MCF 10A (cell line): ENCODE measurements at regions not wholly inside any gene's neighbourhood (a gene's known extent, or its start where the extent isn't known, plus 50 kb on each side); places are given as distances from the start of the nearest gene placed in this dataset.

Experiments
- BruUV-seq: library from RNA; stranded (reverse); fragments of 400-500 nt; replicated peaks from 2 replicates; lab custom pipeline; 2021; lab: Mats Ljungman, UMichigan
- CTCF ChIA-PET: fragments of 300-600 bp; sonication (Branson Sonifier 250); formaldehyde crosslinking; extraction: SDS; loops from one replicate; lab custom pipeline; 2021; ENCODE audit warnings: antibody characterized with exemption, inconsistent platforms; lab: Yijun Ruan, JAX
- POLR2A ChIA-PET: fragments of 300-600, 350-650 bp; sonication (Branson Sonifier 250); formaldehyde crosslinking; extraction: SDS; loops from one replicate; lab custom pipeline; 2020; ENCODE audit warnings: antibody characterized with exemption, inconsistent platforms; lab: Yijun Ruan, JAX
- DNase-seq: peaks from one replicate; pipeline ENCODE4 v3.0.0-alpha.2; 2018; ENCODE audit not compliant: unreplicated experiment
- H3K27ac Mint-ChIP-seq: one replicate; pipeline ENCODE4 v1.8.0; 2022; ENCODE audit warnings: mild to moderate bottlenecking, low read depth, mixed read lengths; ENCODE audit not compliant: unreplicated experiment
- H3K27me3 Mint-ChIP-seq: one replicate; pipeline ENCODE4 v1.8.0; 2022; ENCODE audit warnings: mixed read lengths; ENCODE audit not compliant: insufficient read depth, unreplicated experiment
- H3K36me3 Mint-ChIP-seq: one replicate; pipeline ENCODE4 v1.8.0; 2022; ENCODE audit warnings: mild to moderate bottlenecking, moderate library complexity, mixed read lengths; ENCODE audit not compliant: insufficient read depth, unreplicated experiment
- H3K4me1 Mint-ChIP-seq: one replicate; pipeline ENCODE4 v1.8.0; 2022; ENCODE audit warnings: mixed read lengths; ENCODE audit not compliant: insufficient read depth, unreplicated experiment
- H3K4me3 Mint-ChIP-seq: one replicate; pipeline ENCODE4 v1.8.0; 2022; ENCODE audit warnings: mild to moderate bottlenecking, moderate library complexity, mixed read lengths; ENCODE audit not compliant: unreplicated experiment
- H3K9me3 Mint-ChIP-seq: one replicate; pipeline ENCODE4 v1.8.0; 2022; ENCODE audit warnings: mixed read lengths; ENCODE audit not compliant: unreplicated experiment
- intact Hi-C: fragments of 100-400 bp; cut with micrococcal nuclease; formaldehyde crosslinking; loops from 2 replicates; pipeline ENCODE4 v1.14.1; 2022
- TF ChIP-seq, protein P1 (sequence below): fragments of 200-600 bp; IDR thresholded peaks from one replicate; pipeline ENCODE4 v1.8.0; 2022; ENCODE audit warnings: antibody characterized with exemption, mild to moderate bottlenecking; ENCODE audit not compliant: unreplicated experiment

DNA sequence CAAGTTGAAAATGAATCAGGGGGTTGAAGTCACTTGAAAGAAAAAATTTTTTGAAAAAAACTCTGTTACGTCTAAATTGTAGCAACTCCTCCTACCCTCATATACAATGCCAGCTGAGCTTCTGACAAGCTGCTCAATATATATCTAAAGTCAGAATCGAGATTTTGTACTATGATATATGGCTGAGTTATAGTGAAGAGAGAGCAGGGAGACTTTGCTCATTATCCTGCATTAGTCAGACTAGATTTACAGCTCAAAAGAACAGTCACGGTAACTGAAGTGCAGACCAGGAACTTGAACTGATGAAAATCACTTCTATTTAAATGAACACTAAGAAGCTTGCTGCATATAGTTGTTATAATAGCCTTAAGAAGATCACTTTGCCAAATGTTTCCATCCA, 153.1 kb downstream of the LACC1 start:
- Mint-ChIP-seq H3K4me1 (no peaks in the 10 kb centered on the region), H3K27ac (no peak overlapping the region), H3K4me3 (no peak overlapping the region), H3K27me3 (peaks cover 13% of the 10 kb centered on the region), H3K36me3 (no peaks in the 10 kb centered on the region), H3K9me3 (peaks cover 5% of the 10 kb centered on the region)
- intact Hi-C loops, result no loop called here
- POLR2A ChIA-PET, result interaction anchor here (0.7 to 1.0 kb wide), 2 partner anchors 15 to 114 kb away, joined by 3 to 6 read pairs; no protein-coding TSS in a partner anchor
- DNase-seq, result no peak
- CTCF ChIA-PET, result interaction anchor here (0.7 to 1.7 kb wide), 2 partner anchors 124 to 209 kb away, joined by 3 to 7 read pairs; no protein-coding TSS in a partner anchor
- no TSS peak for BruUV-seq
- TF ChIP-seq, protein P1, sequence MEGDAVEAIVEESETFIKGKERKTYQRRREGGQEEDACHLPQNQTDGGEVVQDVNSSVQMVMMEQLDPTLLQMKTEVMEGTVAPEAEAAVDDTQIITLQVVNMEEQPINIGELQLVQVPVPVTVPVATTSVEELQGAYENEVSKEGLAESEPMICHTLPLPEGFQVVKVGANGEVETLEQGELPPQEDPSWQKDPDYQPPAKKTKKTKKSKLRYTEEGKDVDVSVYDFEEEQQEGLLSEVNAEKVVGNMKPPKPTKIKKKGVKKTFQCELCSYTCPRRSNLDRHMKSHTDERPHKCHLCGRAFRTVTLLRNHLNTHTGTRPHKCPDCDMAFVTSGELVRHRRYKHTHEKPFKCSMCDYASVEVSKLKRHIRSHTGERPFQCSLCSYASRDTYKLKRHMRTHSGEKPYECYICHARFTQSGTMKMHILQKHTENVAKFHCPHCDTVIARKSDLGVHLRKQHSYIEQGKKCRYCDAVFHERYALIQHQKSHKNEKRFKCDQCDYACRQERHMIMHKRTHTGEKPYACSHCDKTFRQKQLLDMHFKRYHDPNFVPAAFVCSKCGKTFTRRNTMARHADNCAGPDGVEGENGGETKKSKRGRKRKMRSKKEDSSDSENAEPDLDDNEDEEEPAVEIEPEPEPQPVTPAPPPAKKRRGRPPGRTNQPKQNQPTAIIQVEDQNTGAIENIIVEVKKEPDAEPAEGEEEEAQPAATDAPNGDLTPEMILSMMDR, result no peak

DNA sequence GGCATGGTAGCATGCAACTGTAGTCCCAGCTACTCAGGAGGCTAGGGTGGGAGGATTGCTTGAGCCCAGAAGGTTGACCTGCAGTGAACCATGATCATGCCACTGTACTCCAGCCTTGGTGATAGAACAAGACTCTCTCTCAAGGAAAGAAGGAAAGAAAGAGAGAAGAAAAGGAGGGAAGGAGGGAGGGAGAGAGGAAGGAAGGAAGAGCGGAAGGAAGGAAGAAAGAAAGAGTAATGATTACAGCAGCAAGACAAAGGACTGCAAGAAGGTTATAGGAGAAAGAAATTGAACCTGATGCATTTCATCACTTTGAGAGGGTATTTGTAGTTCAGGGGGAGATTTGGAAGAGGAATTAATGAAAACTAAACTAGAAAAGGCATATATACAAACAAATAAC, 155.7 kb downstream of the LACC1 start:
- H3K4me1 Mint-ChIP-seq, result no peaks in the 10 kb centered on the region
- no peaks in the 10 kb centered on the region for H3K36me3 Mint-ChIP-seq
- H3K27ac Mint-ChIP-seq, result no peak overlapping the region
- H3K9me3 Mint-ChIP-seq, result peaks cover 5% of the 10 kb centered on the region
- no TSS peak for BruUV-seq
- CTCF ChIA-PET, result interaction anchor here (0.7 kb wide), 1 partner anchor 150 kb away, joined by 3 read pairs; no protein-coding TSS in a partner anchor
- DNase-seq, result no peak
- intact Hi-C loops, result no loop called here
- peaks cover 13% of the 10 kb centered on the region for H3K27me3 Mint-ChIP-seq
- no peak overlapping the region for H3K4me3 Mint-ChIP-seq
- POLR2A ChIA-PET, result no interaction called here
- TF ChIP-seq, protein P1, result no peak

DNA sequence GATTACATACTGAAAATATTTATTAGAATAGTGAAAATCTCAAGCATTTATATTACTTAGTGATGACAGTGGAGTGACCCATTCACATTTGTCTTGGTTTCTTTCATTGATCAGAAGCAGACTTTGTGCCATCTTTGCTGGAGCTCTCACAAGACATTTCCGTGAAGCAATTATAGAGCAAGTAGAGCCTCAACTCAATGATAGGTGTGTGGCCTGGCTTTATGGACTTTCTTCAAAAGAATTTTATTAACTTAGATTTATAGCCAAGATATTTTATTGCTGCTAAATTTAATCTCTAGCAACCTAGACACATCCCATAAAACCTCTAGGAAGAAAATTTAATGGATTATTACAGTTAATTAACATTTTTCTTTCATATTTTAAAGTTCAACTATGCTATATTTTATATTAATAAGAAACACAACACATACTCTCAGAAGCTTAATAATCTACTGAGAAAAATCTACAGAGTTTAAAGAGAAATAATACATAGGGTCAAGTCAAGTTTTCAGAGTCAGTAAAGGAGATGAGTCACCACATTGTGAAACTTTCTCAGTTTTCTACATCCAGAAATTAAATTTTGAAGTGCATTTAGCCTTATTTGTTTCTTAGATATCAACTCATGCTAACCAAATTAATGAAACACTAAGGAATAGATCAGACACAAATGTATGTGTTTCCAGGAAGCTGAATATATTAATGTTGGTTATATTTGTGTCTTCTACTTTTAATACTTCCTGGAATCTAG, 160.5 kb downstream of the LACC1 start:
- Mint-ChIP-seq H3K4me3 (no peak overlapping the region), H3K9me3 (peaks cover 3% of the 10 kb centered on the region), H3K27ac (no peak overlapping the region), H3K4me1 (peaks cover 3% of the 10 kb centered on the region), H3K36me3 (no peaks in the 10 kb centered on the region), H3K27me3 (no peaks in the 10 kb centered on the region)
- ChIA-PET POLR2A (interaction anchor here (2.0 kb wide), 1 partner anchor 132 kb away, joined by 8 read pairs; no protein-coding TSS in a partner anchor), CTCF (no interaction called here)
- no TSS peak for BruUV-seq
- TF ChIP-seq, protein P1, result no peak
- DNase-seq, result peak; percentile 31
- intact Hi-C loops, result no loop called here

DNA sequence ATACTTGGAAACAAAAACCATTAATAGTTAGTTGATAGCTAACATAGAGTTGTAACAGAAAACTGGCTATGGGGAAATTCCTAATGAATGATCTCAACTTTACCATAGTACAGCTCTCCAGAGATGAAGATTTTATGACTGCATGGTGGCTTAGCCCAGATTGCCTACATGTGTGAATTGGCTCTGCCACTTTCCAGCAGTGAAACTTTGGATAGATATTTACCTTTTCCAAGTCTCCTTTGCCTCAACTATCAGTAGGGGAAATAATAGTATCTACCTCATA, 161.1 kb downstream of the LACC1 start:
- H3K27ac Mint-ChIP-seq, result no peak overlapping the region
- ChIA-PET CTCF (no interaction called here), POLR2A (interaction anchor here (2.0 kb wide), 1 partner anchor 132 kb away, joined by 8 read pairs; no protein-coding TSS in a partner anchor)
- intact Hi-C loops, result no loop called here
- TF ChIP-seq, protein P1, result no peak
- BruUV-seq, result no TSS peak
- H3K4me1 Mint-ChIP-seq, result peaks cover 5% of the 10 kb centered on the region
- H3K9me3 Mint-ChIP-seq, result no peaks in the 10 kb centered on the region
- DNase-seq, result no peak
- H3K36me3 Mint-ChIP-seq, result no peaks in the 10 kb centered on the region
- peaks cover 2% of the 10 kb centered on the region for H3K27me3 Mint-ChIP-seq
- H3K4me3 Mint-ChIP-seq, result no peak overlapping the region
